DOHH2 (cell line): ENCODE measurements at regions not wholly inside any gene's neighbourhood (a gene's known extent, or its start where the extent isn't known, plus 50 kb on each side); places are given as distances from the start of the nearest gene placed in this dataset.

Source experiments
- CTCF ChIP-seq: fragments of 200-600 bp; sonication (generic); IDR thresholded peaks from one replicate; pipeline ENCODE4 v1.5.1; 2014; ENCODE audit warnings: antibody characterized with exemption, mild to moderate bottlenecking, low read depth, low read length; ENCODE audit not compliant: poor library complexity, severe bottlenecking
- EZH2phosphoT487 ChIP-seq: fragments of 200-600 bp; sonication (generic); IDR thresholded peaks from 2 replicates; pipeline ENCODE4 v1.6.1; 2017; ENCODE audit warnings: borderline replicate concordance, mild to moderate bottlenecking, antibody characterized with exemption, low read length, moderate library complexity, mixed read lengths

GRCh38 chr2:59926731-59927130, 626.7 kb downstream of the BCL11A start:
- no peak for TF ChIP-seq CTCF
- TF ChIP-seq EZH2phosphoT487, result no peak
